Stimulated activated CD4-positive, alpha-beta T cell treated with anti-CD3 and anti-CD28 coated beads, Interleukin-12 subunit alpha, Interleukin-12 subunit beta, amount 100 ng/mL, for 24 hours (primary cell): ENCODE measurements at regions not wholly inside any gene's neighbourhood (a gene's known extent, or its start where the extent isn't known, plus 50 kb on each side); places are given as distances from the start of the nearest gene placed in this dataset.

Experiments
- DNase-seq, 2 experiments: peaks; one replicate each; pipeline ENCODE4 v3.0.0-alpha.2; 2020; ENCODE audit warnings: low read depth in 2 of 2

DNA sequence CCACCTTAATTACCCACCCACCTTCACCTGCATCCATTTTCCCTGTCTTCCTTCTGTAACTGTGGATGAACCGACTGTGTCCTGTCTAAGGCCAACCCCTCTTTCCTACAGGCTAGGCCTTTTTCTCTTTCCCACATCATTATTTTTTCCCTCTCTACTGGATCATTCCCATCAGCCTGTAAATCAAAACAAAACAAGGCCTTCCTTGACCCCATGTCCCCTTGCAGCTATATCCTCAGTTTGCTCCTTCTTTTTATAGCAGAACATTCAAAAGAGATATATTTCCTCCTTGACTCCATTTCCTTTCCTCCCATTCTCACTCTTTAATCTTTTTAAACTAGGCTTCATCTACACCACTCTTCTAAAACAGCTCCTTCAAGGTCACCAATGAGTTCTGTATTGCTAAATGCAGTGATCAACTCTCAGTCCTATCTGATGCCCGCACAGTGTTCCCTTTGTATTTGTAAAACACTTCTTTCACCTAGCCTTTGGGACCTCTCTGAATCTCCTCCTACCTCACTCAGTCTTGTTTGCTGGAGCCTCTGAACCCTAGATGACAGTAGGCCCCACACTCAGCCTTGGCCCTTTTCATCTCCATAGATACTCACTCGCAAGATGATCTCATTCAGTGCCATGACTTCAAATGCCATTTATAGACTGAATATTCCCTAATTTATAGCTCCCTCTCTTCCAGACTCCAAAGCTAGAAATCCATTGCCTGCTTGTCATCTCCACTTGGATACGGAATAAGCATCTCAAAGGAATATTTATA, 55.7 kb downstream of the CXCR4 start:
- no peak for DNase-seq

DNA sequence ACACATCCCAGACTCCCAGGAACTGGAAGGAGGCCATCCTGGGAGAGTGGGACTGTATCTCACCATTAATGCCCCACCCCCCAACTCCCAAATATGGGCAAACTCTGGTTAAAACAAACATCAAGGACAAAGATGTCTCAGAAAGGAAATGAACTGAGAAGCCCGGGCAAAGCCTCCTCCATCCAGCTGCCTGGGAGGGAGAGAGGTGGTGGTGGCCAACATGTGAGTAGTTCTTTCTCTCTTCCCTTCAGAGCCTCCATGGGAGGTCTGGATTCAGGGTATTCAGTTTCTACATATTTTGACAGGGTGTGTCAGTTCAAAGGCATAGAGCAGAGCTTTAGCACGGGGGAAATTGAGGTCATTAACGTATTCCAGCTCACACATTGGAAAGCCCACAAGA, 57.5 kb downstream of the CXCR4 start:
- DNase-seq = no peak

DNA sequence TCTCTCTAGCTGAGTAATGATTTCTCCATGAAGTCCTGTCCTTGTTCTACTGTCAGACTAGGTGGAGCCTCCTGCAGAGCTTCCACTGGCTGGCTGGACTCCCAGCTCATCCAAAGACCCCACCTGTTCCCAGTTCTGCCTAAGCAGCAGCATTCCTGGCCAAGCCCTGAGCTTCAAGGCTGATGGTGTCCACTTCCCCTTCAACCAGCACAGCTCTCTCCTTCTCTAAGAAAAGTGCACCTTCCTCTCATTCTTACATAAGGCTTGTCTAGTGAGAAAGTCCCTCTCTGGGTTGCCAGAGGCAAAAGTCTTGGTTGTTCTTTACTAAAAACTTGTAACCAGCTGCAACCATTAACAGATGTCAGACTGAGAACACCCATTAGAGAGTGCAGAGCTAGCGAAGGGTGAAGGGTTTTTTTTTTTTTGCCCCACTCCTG, 58.9 kb downstream of the CXCR4 start:
- DNase-seq = no peak

DNA sequence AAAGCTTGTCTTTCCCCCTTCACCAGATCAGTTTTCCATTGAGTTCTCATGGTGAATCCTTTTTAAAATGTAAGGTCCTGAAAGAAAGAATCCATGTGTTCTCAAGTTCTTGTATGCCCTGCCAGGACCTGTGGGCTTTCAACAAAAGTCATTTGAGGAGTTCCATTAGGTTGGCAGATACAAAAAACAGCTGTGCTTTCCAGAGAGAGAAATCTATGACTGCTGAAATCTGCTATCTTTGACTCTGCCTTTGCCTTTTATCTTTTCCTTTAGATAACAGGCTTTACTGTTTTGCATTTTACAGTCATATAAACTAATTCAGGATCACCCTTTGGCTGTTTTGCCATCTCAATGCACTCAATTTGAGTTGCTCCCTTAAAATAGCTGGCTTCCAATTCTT, 59.7 kb downstream of the CXCR4 start:
- DNase-seq = no peak

DNA sequence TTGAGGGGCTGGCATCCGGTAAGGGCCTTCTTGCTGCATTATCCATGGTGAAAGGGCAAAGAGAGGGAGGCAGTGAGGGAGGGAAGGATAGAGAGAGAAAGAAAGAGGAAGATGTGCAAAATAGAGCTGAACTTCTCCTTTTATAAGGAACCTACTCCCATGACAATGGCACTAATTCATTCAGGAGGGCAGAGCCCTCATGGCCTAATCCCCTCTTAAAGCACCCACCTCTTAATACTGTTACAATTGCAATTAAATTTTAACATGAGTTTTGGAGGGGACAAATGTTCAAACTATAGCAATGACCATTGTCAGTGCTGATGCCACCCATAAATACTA, 60.2 kb downstream of the CXCR4 start:
- DNase-seq = no peak

DNA sequence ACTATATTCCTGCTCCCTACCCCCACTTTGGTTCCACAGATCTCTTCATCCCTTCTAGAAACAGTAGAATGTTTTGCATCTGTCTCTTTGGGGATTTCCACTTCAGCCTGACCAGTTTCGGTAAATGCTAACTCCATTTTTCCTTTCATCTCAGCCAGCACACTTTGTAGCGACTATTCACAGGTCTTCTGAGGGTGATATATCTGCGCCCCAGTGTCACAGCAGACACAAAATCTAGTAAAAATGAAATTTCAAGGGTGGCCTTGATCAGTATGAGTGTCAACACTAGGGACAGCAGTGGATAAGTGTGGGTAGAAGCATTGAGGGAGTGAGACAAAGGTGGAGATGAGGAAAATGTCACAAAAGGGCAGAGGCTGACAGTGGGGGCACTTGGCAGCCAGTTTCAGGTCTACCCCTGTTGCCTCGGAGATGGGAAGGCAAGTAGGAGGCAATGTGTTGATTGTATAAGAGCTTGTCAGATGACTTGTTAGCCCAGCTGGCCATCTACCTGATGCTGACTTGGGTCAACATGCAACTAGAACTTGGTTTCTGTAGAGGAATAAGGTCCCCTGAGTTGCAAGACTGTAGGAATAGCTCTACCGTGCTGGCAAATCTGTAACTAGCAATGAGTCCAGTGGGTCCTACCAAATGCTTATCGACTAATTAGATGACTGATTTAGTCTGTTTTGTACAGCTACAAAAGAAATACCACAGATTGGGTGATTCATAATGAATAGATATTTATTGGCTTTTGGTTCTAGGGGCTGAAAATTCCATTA, 60.7 kb downstream of the CXCR4 start:
- peak in 1 of 2 experiments; percentile 17 for DNase-seq

DNA sequence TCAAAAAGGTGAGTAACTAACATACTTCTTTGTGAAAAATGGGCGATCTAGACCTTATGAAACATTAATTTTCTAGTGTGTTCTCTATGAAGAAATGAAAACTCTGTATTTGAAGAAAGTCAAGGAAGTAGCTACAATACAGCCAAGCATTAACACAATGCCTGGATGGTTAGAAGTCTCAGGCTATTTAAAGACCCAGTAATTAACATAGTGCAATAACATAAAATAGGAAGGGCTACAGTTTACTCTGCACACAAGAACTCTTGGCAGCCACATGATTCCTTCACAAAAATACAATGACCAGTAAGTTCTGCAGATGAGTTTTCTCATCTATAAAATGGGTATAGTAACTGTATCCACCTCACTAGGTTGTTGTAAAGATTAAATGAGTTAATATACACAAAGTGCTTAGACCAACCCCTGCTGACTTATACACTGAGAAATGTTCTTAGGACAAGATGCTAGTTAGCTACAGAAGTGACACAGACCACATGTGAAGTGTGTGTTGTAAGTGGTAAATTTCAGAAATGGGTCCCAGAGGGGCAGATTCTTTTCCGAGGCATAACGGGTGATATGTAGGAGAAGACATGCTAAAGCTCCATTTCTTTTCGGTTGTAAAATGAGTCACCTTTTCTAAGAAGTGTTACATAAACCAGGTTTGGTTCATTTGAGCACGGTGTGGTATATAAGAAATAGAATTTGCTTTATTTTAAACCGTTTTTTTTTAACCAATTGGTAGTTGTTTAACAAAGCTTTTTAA, 61.8 kb downstream of the CXCR4 start:
- DNase-seq = no peak

DNA sequence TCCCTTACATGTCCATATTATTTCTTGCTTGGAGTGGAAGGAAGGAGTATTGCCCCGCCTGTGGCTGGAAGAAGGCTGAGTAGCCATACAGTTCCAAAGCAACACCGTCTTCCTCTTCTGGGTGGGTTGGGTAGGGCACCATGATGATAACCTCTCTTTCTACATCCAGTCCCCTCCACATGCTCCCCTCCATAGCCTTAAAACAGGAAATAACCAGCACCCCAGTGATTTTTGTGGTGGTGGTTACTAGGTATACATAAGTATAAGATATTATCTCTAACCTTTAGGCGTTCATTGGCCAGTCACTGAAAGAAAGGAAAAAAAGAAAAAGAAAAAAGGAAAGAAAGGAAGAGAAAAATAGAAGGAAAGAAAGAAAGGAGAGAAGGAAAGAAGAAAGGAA, 63.1 kb downstream of the CXCR4 start:
- no peak for DNase-seq

DNA sequence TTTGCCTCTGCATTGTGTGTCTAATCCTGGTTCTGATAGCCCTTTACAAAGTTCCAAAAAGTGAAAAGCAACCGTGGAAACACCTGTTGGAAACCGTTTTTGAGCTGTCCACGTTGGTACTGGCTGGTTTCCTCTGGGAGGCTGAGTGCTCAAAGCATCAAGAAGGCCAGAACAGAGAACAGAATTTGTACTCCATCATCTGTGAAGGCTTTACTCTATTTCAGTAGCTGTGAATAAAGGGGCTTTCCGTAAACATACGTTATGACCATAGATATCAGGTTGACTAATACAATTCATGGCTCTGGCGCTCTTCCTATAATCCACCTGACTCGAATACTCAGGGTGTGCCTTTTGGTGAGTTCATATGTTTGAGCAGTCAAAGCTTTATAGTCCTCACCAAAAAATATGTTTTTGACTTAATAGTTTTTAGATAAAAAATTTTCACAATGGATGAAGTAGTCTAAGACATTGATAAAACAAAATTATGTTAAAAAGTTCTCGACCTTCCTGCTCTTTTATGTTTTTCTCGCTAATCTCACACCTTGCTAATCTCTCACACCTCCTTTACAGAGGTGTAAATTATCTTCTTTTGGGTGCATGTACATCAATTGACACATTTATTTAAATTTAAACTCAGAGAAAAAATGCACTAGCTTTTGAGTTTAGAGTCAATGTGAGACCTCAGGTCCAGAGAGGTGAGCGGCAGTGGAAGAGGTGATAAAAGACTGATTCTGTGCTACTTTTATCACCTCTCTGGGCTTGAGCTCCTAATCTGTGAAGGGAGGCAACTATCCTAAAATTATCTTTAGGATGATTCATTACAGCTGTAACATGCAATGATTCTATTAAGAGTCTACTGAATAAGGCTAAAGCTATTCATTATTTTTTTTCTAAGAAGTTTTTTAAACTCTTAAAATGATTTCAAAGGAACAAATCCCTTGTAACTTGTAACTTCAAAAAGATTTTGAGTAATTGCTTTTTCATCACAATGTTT, 65.3 kb downstream of the CXCR4 start:
- DNase-seq = no peak

DNA sequence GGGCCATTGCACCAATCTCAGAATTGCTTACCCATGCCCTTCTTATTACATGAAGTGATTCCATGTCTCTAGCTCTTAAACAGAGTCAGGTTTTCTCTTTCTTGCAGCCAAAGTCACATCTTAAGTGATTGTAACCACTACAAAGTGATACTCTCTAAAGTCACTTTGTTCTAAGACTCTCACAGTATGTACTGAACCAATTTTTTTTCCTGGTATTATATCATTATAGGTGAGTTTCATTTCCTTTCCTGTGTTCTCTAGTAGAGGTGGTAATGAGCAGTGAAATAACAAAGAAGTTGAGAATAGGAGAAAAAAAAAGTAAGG, 66.3 kb upstream of the DARS1 start:
- no peak for DNase-seq

DNA sequence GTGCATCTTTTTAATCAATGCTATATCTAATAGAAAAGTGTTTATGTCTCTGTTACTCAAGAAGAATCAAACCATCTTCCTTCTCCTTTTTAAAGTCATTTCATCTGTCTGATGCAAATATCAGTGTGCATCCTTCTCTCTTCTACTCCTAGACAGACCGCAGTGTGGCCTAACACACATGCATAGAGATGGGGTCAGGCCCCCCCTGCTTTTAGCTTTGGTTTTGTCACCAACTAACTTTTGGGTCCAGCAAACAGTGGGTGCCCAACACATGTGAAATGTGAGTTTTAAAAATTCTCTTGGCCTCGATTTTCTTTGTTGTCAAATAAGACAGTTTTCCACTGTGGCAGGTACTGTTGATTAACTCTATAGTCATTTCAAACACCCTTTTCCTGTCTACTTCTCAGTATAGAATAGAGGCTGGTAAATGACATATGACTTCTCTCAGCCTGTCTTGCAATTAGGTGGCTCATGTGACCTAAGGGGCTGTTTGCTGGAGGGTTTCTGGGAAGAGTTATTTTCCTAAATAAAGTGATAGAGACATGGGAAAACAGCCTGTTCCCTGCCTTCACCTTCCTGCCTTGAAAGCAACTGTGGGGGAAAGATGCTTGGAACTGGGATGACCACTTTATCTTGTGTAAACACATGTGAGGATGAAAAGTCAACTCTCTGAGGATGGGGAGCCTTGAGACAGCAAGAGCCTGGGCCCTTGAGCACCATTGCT, 65.7 kb upstream of the DARS1 start:
- DNase-seq = no peak

DNA sequence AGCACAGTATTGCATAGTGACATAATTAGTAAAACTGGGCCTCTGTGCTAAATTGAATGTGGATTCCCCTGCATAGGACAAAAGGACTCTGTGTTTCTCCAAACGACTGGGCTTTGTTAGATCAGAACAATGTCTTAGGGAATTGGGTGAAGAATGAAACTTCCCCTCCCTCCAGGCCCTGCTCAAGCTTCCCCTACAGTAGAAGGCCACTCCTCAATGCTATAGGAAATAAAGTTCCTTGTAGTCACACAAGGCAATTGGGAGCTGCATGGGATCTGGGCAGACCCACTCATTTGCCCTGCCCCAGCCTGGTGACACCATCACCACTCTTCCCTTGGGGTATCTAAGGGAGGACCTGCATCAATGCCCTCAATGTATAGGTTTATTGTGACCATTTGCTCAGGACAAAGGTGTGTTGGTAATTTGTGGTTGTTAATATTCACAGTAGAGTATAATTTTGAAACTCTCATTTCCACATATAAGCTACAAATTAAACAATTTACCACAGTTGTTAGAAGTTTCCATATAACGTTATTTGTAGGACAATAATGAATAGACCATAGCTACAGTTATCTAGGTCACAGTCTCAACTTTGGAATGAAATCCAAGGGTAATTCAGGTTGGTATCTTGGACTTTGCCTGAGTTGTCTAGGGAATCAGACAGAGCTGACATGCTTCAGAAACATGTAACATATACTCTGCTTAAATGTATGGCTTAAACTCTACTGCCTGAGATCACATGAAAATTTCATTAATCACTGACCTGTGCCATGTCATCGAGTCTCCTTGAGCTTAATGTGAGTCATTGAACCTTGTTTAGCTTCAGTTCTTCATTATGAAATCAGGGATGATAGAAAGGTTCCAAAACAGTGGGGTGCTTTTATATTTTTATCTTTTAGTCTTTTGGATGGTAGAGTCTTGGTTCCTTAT, 64.8 kb upstream of the DARS1 start:
- DNase-seq = no peak

DNA sequence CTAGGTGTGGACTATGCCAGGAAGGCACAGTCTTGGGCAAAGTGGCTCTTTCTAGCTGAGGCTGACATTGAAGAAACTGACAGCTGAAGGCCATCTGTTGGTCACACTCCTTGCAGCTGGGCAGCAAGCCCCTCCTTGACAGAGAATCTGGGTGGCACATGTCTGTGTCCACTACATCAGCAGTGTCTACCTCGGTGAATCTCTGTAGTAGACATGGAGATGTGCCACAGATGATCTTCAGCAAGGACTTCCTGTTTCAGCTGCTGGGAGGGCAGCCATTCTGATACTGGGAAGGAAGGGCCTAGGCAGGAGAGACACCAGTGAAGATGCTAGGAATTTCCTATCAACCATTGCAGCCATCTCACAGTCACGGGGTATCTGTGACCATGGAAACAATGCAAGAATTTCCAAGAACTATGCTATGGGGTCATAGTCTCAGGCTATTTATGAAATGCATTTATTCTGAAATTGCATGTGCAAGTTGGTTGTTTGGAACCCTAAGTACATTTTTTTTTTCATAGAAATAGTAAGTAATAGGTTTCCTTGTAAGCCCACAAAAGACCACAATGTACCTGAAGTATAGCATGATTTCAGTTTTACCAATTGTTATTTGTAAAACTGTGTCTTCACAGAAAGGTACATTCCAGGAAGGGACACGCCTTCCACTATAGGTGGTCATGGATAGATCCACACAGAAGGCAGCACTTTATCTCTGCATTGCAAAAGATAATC, 63.8 kb upstream of the DARS1 start:
- DNase-seq = no peak

DNA sequence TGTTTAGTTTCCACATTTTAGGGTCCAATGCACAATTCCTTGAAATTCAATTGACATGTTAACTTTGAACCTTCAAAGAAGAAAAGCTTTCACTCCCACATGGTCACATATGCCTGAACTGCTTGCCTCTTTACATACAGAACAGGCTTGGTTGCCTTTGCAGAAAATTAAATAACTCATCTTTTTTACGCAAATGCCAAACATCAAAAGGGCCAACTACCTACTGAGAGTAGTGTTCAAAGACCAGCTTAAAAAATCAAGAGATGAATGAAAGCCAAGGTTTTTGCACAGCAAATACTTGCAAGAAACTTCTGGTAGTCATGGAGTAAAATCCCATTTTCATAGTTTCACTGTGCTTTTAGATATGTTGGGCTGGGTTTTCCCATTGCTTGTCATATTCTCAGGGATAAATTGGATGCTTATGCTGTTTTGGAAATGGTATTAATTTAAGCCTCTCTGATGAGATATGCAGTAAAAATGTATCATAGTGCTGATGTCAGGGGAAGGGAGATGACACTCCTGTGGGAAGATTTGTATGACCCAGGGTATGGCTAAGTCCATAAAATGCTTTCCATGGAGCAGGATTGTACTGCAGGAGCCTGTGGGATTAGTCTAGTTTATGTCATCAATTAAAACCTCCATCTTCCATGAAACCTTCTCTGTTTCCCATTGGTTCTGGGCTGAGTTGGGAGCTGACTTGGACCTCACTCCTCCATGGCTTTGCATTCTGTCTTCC, 60.6 kb upstream of the DARS1 start:
- DNase-seq = no peak

DNA sequence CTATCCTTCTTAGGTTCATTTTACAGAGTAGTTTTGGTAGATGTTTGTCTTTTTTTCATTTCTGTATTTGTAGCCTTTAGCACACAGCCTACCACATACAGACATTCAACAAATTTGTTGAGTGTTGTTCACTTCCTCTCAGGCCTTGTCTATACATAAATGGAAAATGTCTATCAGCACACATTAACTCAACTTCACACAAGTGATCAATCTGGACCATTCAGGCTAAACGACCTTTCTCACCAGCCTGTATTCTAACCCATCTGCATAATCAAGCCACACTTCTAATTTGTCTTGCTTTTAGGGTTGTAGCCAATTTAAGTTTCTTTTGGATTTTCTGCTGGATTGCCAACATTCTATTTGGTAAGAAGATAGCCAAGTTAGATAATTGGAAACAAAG, 59.9 kb upstream of the DARS1 start:
- no peak for DNase-seq
